Caco-2 (cell line): ENCODE measurements at regions not wholly inside any gene's neighbourhood (a gene's known extent, or its start where the extent isn't known, plus 50 kb on each side); places are given as distances from the start of the nearest gene placed in this dataset.

Experiments used
- BruUV-seq: library from RNA; stranded (reverse); fragments of 400-500 nt; replicated peaks from 2 replicates; lab custom pipeline; 2021; lab: Mats Ljungman, UMichigan
- CTCF ChIA-PET: fragments of 300-600 bp; sonication (Branson Sonifier 250); formaldehyde crosslinking; loops from one replicate; lab custom pipeline; 2022; ENCODE audit warnings: antibody characterized with exemption; lab: Charles Lee
- POLR2A ChIA-PET: fragments of 300-600 bp; sonication (Branson Sonifier 250); formaldehyde crosslinking; loops from one replicate; lab custom pipeline; 2022; ENCODE audit warnings: antibody characterized with exemption; lab: Charles Lee
- DNase-seq, 2 experiments: peaks; one replicate each; pipeline versions ENCODE4 v3.0.0 to v3.0.0-alpha.2; 2020 to 2022
- H3K27me3 ChIP-seq: replicated peaks from 2 replicates; pipeline ENCODE4 v1.6.0; 2011; ENCODE audit warnings: low read length; ENCODE audit not compliant: control insufficient read depth, insufficient read depth
- H3K36me3 ChIP-seq: 2 replicates; pipeline ENCODE4 v1.5.1; 2011; ENCODE audit warnings: low read length; ENCODE audit not compliant: control insufficient read depth, insufficient read depth
- H3K4me1 ChIP-seq: fragments of 250-450 bp; sonication (Bioruptor Pico); 2 replicates; pipeline ENCODE4 v1.5.1; 2020; ENCODE audit warnings: mild to moderate bottlenecking
- H3K4me3 ChIP-seq: 2 replicates; pipeline ENCODE4 v1.5.1; 2011; ENCODE audit warnings: low read depth, mild to moderate bottlenecking, control low read depth, low read length
- H3K9me3 ChIP-seq: fragments of 250-450 bp; sonication (Bioruptor Pico); 2 replicates; pipeline ENCODE4 v1.5.1; 2020; ENCODE audit warnings: mild to moderate bottlenecking, moderate library complexity
- H3K27ac Mint-ChIP-seq: one replicate; pipeline ENCODE4 v1.8.0; 2022; ENCODE audit warnings: mixed read lengths; ENCODE audit not compliant: unreplicated experiment
- H3K27me3 Mint-ChIP-seq: one replicate; pipeline ENCODE4 v1.8.0; 2022; ENCODE audit warnings: mixed read lengths; ENCODE audit not compliant: insufficient read depth, unreplicated experiment
- H3K36me3 Mint-ChIP-seq: one replicate; pipeline ENCODE4 v1.8.0; 2022; ENCODE audit warnings: mild to moderate bottlenecking, mixed read lengths; ENCODE audit not compliant: insufficient read depth, unreplicated experiment
- H3K4me1 Mint-ChIP-seq: one replicate; pipeline ENCODE4 v1.8.0; 2022; ENCODE audit warnings: low read depth, mixed read lengths; ENCODE audit not compliant: unreplicated experiment
- H3K4me3 Mint-ChIP-seq: one replicate; pipeline ENCODE4 v1.8.0; 2022; ENCODE audit warnings: mild to moderate bottlenecking, moderate library complexity, mixed read lengths; ENCODE audit not compliant: unreplicated experiment
- H3K9me3 Mint-ChIP-seq: one replicate; pipeline ENCODE4 v1.8.0; 2022; ENCODE audit warnings: mixed read lengths; ENCODE audit not compliant: unreplicated experiment
- CTCF ChIP-seq, 2 experiments: fragments of 200-600 bp in 1 of 2; IDR thresholded peaks; 1 replicate in 1 of 2; 2 replicates in 1 of 2; pipeline versions ENCODE4 v1.5.1 to v1.8.0; 2011 to 2022; ENCODE audit warnings: antibody characterized with exemption in 1 of 2, control low read depth in 1 of 2, inconsistent platforms in 1 of 2, low read depth in 1 of 2, low read length in 1 of 2, mild to moderate bottlenecking in 1 of 2, moderate library complexity in 1 of 2; ENCODE audit not compliant: insufficient read depth in 1 of 2, severe bottlenecking in 1 of 2, unreplicated experiment in 1 of 2
- intact Hi-C: fragments of 100-400 bp; cut with micrococcal nuclease; formaldehyde crosslinking; loops from one replicate; pipeline ENCODE4 v1.10.0; 2022; ENCODE audit not compliant: unreplicated experiment

DNA sequence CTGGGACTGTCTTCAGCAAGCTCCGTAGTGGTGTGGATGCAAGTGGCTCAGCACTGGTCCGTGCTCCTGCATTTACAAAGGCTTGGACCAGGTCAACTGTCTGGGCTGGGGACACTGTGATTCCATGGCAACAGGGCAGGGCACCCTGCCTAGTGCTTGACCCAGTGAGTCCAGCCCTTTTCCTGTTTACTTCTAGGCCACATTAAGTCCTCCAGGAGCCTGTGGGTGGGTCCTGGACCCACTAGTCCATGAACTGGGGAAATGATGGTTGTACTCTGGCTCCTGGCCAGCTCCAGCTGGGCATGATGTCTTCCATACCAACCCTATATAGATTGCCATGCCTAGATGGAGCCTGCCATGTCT, 152.0 kb downstream of the RPS24 start:
- intact Hi-C loops: no loop called here
- BruUV-seq: no TSS peak

DNA sequence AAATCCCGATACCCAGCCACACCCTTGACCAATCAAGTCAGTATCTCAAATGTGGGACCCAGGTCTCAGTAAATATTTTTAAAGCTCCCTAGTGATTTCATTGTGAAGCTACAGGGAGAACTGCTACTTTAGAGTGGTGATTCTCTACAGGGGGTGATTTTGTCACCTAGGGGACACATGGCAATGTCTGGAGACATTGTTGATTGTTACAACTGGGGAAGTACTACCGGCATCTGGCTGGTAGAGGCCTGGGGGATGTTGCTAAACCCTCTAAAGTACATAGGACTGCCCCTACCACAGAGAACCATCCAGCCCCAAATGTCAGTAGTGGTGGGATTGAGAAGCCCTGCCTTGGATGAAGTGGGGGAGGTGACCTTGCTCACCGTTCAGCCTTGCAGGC, 152.9 kb downstream of the RPS24 start:
- Mint-ChIP-seq H3K27ac (no peak overlapping the region), H3K27me3 (no peaks in the 10 kb centered on the region), H3K36me3 (no peaks in the 10 kb centered on the region), H3K9me3 (no peaks in the 10 kb centered on the region), H3K4me1 (no peaks in the 10 kb centered on the region), H3K4me3 (no peak overlapping the region)
- no peak for TF ChIP-seq CTCF (IDR thresholded peaks at IDR 0.05; ENCODE audit: insufficient read depth in 1 of 2, low read depth in 1 of 2, low read length in 1 of 2, severe bottlenecking in 1 of 2, unreplicated experiment in 1 of 2)
- CTCF ChIA-PET: no interaction called here
- POLR2A ChIA-PET: no interaction called here
- Histone ChIP-seq H3K36me3 (no peaks in the 10 kb centered on the region), H3K27me3 (no peaks in the 10 kb centered on the region), H3K4me3 (no peak overlapping the region), H3K4me1 (no peaks in the 10 kb centered on the region), H3K9me3 (no peaks in the 10 kb centered on the region)
- BruUV-seq: no TSS peak
- DNase-seq: no peak
- intact Hi-C loops: no loop called here

More for the DNA sequence above, 152.0 kb downstream of the RPS24 start:
- H3K4me3 ChIP-seq: no peak overlapping the region
- no peaks in the 10 kb centered on the region for H3K27me3 ChIP-seq
- TF ChIP-seq CTCF (IDR thresholded peaks at IDR 0.05; ENCODE audit: insufficient read depth in 1 of 2, low read depth in 1 of 2, low read length in 1 of 2, severe bottlenecking in 1 of 2, unreplicated experiment in 1 of 2): no peak
- ChIA-PET CTCF (no interaction called here), POLR2A (no interaction called here)
- Mint-ChIP-seq H3K4me3 (no peak overlapping the region), H3K36me3 (no peaks in the 10 kb centered on the region), H3K27ac (no peak overlapping the region), H3K9me3 (no peaks in the 10 kb centered on the region), H3K4me1 (no peaks in the 10 kb centered on the region), H3K27me3 (no peaks in the 10 kb centered on the region)
- no peak for DNase-seq
- no peaks in the 10 kb centered on the region for H3K36me3 ChIP-seq
- H3K4me1 ChIP-seq: peaks cover 1% of the 10 kb centered on the region; the same call in 1 of the 2 replicates
- H3K9me3 ChIP-seq: no peaks in the 10 kb centered on the region

- H3K4me1 ChIP-seq: no peaks in the 10 kb centered on the region
- H3K27ac Mint-ChIP-seq: no peak overlapping the region
- H3K4me3 ChIP-seq: no peak overlapping the region
- no peaks in the 10 kb centered on the region for H3K9me3 ChIP-seq
- no peak overlapping the region for H3K4me3 Mint-ChIP-seq
- no peak for TF ChIP-seq CTCF (IDR thresholded peaks at IDR 0.05; ENCODE audit: insufficient read depth in 1 of 2, low read depth in 1 of 2, low read length in 1 of 2, severe bottlenecking in 1 of 2, unreplicated experiment in 1 of 2)
- H3K27me3 ChIP-seq: no peaks in the 10 kb centered on the region
- no peaks in the 10 kb centered on the region for H3K9me3 Mint-ChIP-seq
- intact Hi-C loops: no loop called here
- H3K36me3 ChIP-seq: no peaks in the 10 kb centered on the region
- no peaks in the 10 kb centered on the region for H3K27me3 Mint-ChIP-seq
- ChIA-PET POLR2A (no interaction called here), CTCF (no interaction called here)
- DNase-seq: no peak
- H3K4me1 Mint-ChIP-seq: no peaks in the 10 kb centered on the region
- no TSS peak for BruUV-seq
- H3K36me3 Mint-ChIP-seq: no peaks in the 10 kb centered on the region
These were observed 153.7 kb downstream of the RPS24 start for GRCh38 chr10:78187371-78187770.
